Neural crest cell (in vitro differentiated cells): ENCODE measurements at regions not wholly inside any gene's neighbourhood (a gene's known extent, or its start where the extent isn't known, plus 50 kb on each side); places are given as distances from the start of the nearest gene placed in this dataset.

Experiments used
- DNase-seq: peaks from one replicate; pipeline ENCODE4 v3.0.0; 2021; ENCODE audit warnings: low read depth, mixed read lengths, low spot score
- H3K27ac Mint-ChIP-seq: one replicate; pipeline ENCODE4 v1.8.0; 2021; ENCODE audit warnings: mild to moderate bottlenecking, mixed read lengths; ENCODE audit not compliant: unreplicated experiment
- H3K27me3 Mint-ChIP-seq: 2 replicates; pipeline ENCODE4 v1.8.0; 2021; ENCODE audit warnings: low read depth, mild to moderate bottlenecking, mixed read lengths
- H3K36me3 Mint-ChIP-seq: 2 replicates; pipeline ENCODE4 v1.8.0; 2021; ENCODE audit warnings: low read depth, mild to moderate bottlenecking, mixed read lengths
- H3K4me1 Mint-ChIP-seq: 2 replicates; pipeline ENCODE4 v1.8.0; 2021; ENCODE audit warnings: mixed read lengths
- H3K4me3 Mint-ChIP-seq: one replicate; pipeline ENCODE4 v1.8.0; 2021; ENCODE audit warnings: mild to moderate bottlenecking, mixed read lengths
- H3K9me3 Mint-ChIP-seq: 2 replicates; pipeline ENCODE4 v1.8.0; 2021; ENCODE audit warnings: mixed read lengths
- TF ChIP-seq, protein P1 (sequence below): fragments of 200-600 bp; sonication (generic); conservative IDR thresholded peaks from 2 replicates; pipeline ENCODE4 v1.5.0; 2021; ENCODE audit warnings: antibody characterized with exemption, mild to moderate bottlenecking

DNA sequence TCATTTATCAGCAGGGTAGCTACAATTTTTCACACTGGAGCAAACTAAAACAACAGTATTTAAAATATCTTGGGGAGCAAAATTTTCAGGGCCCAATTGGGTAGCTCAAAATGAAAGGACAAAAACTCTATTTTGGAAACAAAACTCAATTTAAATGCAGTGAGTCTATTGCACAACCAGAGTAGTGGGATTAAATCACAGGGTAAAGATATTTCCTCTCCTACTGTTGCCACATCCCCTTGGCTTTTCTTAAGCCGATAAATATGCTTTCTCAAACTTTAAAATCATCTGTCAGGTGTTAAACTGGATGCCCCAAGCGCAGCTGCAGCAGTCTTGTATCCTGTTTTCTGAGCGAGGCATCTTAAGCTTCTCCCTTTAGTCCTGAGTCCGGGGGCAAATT, 1474.3 kb upstream of the CDH9 start:
- H3K9me3 Mint-ChIP-seq: no peaks in the 10 kb centered on the region
- no peak overlapping the region for H3K27ac Mint-ChIP-seq
- no peaks in the 10 kb centered on the region for H3K4me1 Mint-ChIP-seq
- no peaks in the 10 kb centered on the region for H3K36me3 Mint-ChIP-seq
- H3K27me3 Mint-ChIP-seq: no peaks in the 10 kb centered on the region
- H3K4me3 Mint-ChIP-seq: no peak overlapping the region
- DNase-seq: no peak
- TF ChIP-seq, protein P1, sequence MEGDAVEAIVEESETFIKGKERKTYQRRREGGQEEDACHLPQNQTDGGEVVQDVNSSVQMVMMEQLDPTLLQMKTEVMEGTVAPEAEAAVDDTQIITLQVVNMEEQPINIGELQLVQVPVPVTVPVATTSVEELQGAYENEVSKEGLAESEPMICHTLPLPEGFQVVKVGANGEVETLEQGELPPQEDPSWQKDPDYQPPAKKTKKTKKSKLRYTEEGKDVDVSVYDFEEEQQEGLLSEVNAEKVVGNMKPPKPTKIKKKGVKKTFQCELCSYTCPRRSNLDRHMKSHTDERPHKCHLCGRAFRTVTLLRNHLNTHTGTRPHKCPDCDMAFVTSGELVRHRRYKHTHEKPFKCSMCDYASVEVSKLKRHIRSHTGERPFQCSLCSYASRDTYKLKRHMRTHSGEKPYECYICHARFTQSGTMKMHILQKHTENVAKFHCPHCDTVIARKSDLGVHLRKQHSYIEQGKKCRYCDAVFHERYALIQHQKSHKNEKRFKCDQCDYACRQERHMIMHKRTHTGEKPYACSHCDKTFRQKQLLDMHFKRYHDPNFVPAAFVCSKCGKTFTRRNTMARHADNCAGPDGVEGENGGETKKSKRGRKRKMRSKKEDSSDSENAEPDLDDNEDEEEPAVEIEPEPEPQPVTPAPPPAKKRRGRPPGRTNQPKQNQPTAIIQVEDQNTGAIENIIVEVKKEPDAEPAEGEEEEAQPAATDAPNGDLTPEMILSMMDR: no peak

DNA sequence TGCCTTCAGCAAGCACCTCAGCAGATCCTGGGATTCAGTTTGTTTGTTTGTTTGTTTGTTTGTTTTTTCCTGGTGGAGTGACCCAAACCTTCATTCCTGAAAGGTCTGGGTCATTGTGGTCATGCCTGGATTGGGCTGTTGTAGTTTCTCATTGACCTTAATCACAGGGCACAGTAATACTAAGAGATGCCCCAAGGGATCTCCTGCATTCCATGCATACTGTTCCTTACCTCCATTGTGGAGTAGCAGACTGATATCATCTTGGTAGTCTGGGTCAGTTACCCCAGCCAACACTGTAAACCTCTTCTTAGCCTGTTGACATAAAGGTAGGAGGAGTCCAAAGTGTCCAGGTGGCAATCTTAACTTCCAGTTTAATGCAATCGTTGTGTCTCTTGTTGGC, 1466.7 kb upstream of the CDH9 start:
- H3K36me3 Mint-ChIP-seq: no peaks in the 10 kb centered on the region
- TF ChIP-seq, protein P1: no peak

DNA sequence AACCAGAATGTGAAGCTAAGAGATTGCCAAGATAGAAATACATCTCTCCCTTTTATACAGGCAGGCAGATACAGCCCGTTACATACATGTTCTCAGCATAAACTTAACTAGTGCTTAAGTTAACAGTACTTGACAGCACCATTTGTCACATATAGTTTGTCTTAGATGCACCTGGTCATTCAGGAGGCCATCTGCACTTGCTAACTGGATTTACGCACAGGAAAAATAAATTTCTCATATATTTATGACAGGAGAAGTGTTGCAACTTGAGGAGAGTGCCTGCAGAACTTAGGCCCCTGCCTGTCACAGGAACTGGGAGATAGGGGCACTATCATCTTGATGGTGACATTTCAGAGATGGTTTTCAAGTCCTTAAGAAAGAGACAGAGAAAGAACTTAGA, 1462.1 kb upstream of the CDH9 start:
- H3K27me3 Mint-ChIP-seq: no peaks in the 10 kb centered on the region
- H3K36me3 Mint-ChIP-seq: no peaks in the 10 kb centered on the region
- TF ChIP-seq, protein P1: no peak
- no peaks in the 10 kb centered on the region for H3K4me1 Mint-ChIP-seq
- no peak for DNase-seq
- no peak overlapping the region for H3K27ac Mint-ChIP-seq
- no peak overlapping the region for H3K4me3 Mint-ChIP-seq
- H3K9me3 Mint-ChIP-seq: peaks cover 6% of the 10 kb centered on the region

More for the DNA sequence above, 1466.7 kb upstream of the CDH9 start:
- Mint-ChIP-seq H3K4me3 (no peak overlapping the region), H3K4me1 (no peaks in the 10 kb centered on the region), H3K27ac (no peak overlapping the region), H3K9me3 (peaks cover 6% of the 10 kb centered on the region), H3K27me3 (no peaks in the 10 kb centered on the region)
- DNase-seq: no peak

DNA sequence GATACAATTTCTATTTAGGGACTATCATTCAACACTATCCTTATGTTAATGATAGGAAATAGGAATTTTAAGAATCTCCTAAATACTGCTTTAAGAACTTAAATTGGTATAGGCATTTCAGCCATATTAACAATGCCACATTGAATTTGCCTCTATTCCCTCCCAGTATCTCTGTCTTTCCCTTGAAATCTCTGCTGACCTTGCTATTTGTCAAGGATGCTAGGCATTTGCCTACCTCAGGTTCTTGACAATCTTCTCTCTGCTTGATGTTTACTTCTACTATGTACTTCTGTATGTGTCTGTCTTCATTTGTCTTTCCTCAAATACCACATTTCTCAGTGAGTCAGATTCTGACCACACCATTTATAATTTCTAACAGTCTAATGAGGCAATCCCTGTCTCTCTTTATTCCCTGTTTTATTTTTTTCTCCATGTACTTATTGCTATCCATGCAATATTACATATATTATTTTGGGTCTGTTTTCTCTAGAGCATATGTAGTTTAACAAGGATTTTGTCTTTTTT, 1461.4 kb upstream of the CDH9 start:
- TF ChIP-seq, protein P1: no peak
- H3K9me3 Mint-ChIP-seq: peaks cover 3% of the 10 kb centered on the region
- no peaks in the 10 kb centered on the region for H3K36me3 Mint-ChIP-seq
- H3K27me3 Mint-ChIP-seq: no peaks in the 10 kb centered on the region
- no peak overlapping the region for H3K27ac Mint-ChIP-seq
- no peak for DNase-seq
- no peaks in the 10 kb centered on the region for H3K4me1 Mint-ChIP-seq
- H3K4me3 Mint-ChIP-seq: no peak overlapping the region

DNA sequence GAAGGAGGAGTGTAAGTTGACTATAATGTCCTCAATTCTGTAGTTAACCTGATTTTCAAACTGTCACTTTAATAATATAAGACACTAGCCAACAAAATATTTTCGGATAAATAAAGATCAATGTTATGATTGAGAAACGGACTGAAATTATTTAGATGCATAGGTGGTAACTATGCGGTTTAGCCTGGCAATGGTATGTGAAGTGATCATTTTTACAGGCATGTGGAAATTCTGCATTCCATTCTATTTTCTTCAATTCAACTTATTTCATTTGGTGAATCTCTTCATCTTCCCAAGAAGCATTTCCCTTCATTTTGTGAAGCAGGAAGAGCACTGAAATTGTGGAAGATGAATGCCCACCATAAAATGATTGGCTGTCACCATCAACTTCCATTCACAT, 1457.5 kb upstream of the CDH9 start:
- H3K4me1 Mint-ChIP-seq: no peaks in the 10 kb centered on the region
- no peak for DNase-seq
- TF ChIP-seq, protein P1: no peak
- H3K4me3 Mint-ChIP-seq: no peak overlapping the region
- peaks cover 2% of the 10 kb centered on the region for H3K9me3 Mint-ChIP-seq
- no peak overlapping the region for H3K27ac Mint-ChIP-seq
- no peaks in the 10 kb centered on the region for H3K27me3 Mint-ChIP-seq
- no peaks in the 10 kb centered on the region for H3K36me3 Mint-ChIP-seq

DNA sequence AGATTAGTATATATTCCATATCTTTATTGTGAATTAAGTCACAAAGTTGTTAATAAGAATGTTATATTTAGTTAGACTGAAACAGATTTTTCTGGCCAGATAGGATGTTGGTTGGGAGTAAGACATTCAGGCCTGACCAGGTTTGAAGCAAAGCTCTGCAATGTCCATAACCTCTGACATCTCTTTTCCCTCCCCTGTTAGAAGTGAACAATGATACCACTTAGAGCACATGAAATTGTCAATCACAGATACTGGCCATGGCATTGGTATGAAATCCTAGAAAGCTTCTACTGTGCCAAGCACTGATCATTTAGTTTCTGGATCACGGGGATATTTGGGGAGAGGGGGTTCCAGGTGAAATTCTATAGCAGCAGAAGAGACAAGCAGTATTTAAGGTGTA, 1455.1 kb upstream of the CDH9 start:
- Mint-ChIP-seq H3K4me1 (no peaks in the 10 kb centered on the region), H3K9me3 (peaks cover 11% of the 10 kb centered on the region), H3K27ac (no peak overlapping the region), H3K4me3 (no peak overlapping the region), H3K36me3 (no peaks in the 10 kb centered on the region), H3K27me3 (no peaks in the 10 kb centered on the region)
- TF ChIP-seq, protein P1: no peak
- DNase-seq: no peak
